K562 (cell line): ENCODE measurements at regions not wholly inside any gene's neighbourhood (a gene's known extent, or its start where the extent isn't known, plus 50 kb on each side); places are given as distances from the start of the nearest gene placed in this dataset.

ENCODE experiments used
- ATAC-seq: fragments of 200-7000 bp; cut with Tn5 transposase; 3 replicates; pipeline ENCODE4 v1.9.1; 2020; ENCODE audit warnings: moderate library complexity
- BruUV-seq: library from RNA; stranded (reverse); fragments of 400-500 nt; replicated peaks from 2 replicates; lab custom pipeline; 2021; lab: Mats Ljungman, UMichigan
- CTCF ChIA-PET: fragments of 300-600 bp; formaldehyde crosslinking; extraction: SDS; loops from one replicate; lab custom pipeline; 2021; ENCODE audit warnings: low intra/inter-chr PET ratio; lab: Yijun Ruan, JAX
- POLR2A ChIA-PET: fragments of 300-600, 350-650 bp; sonication (Branson Sonifier 250); formaldehyde crosslinking; extraction: SDS; loops from one replicate; lab custom pipeline; 2021; ENCODE audit warnings: antibody characterized with exemption, inconsistent platforms; lab: Yijun Ruan, JAX
- DNase-seq, 4 experiments: peaks; one replicate each; pipeline versions ENCODE4 v3.0.0 to v3.0.0-alpha.2; 2011 to 2018; ENCODE audit warnings: low spot score in 3 of 4, mixed read lengths in 3 of 4; ENCODE audit errors: extremely low read depth in 1 of 4
- FAIRE-seq: peaks from 2 replicates; lab custom pipeline; 2011; peaks lifted over from hg19 to GRCh38; lab: Jason Lieb, UNC
- H2AFZ ChIP-seq: 2 replicates; pipeline ENCODE4 v1.6.0; 2011; ENCODE audit warnings: low read depth, low read length, control low read depth, inconsistent platforms
- H3K27ac ChIP-seq: fragments of 200-600 bp; 3 replicates; pipeline ENCODE4 v1.8.0; 2011; ENCODE audit warnings: low read depth, mild to moderate bottlenecking, control low read depth, inconsistent platforms, low read length, moderate library complexity, mixed read lengths; ENCODE audit errors: extremely low read depth
- H3K27me3 ChIP-seq, 2 experiments: fragments of 300-600 bp in 1 of 2; 2 replicates in 1 of 2; 3 replicates in 1 of 2; pipeline versions ENCODE4 v1.6.0 to v1.8.0; 2011; ENCODE audit warnings: inconsistent platforms in 2 of 2, low read length in 2 of 2, mild to moderate bottlenecking in 1 of 2, mixed read lengths in 1 of 2, moderate library complexity in 1 of 2; ENCODE audit not compliant: control insufficient read depth in 2 of 2, insufficient read depth in 2 of 2
- H3K36me3 ChIP-seq: fragments of 300-600 bp; 3 replicates; pipeline ENCODE4 v1.8.0; 2011; ENCODE audit warnings: mild to moderate bottlenecking, low read length, inconsistent platforms; ENCODE audit not compliant: control insufficient read depth, insufficient read depth
- H3K4me1 ChIP-seq, 2 experiments: fragments of 200-600 bp in 1 of 2; replicated peaks in 1 of 2; 2 replicates in 1 of 2; 3 replicates in 1 of 2; pipeline versions ENCODE4 v1.5.1 to v1.8.0; 2011; ENCODE audit warnings: inconsistent platforms in 2 of 2, low read length in 2 of 2, mild to moderate bottlenecking in 1 of 2, mixed read lengths in 1 of 2, moderate library complexity in 1 of 2; ENCODE audit not compliant: control insufficient read depth in 2 of 2, insufficient read depth in 2 of 2
- H3K4me2 ChIP-seq: 2 replicates; pipeline ENCODE4 v1.6.1; 2011; ENCODE audit warnings: low read length, control low read depth, inconsistent platforms, mixed read lengths; ENCODE audit not compliant: insufficient read depth
- H3K4me3 ChIP-seq: fragments of 200-600 bp; sonication (generic), shearing (Covaris generic); 2 replicates; pipeline ENCODE4 v1.5.1; 2016; ENCODE audit warnings: control low read depth, inconsistent platforms
- H3K79me2 ChIP-seq: fragments of 200-600 bp; 3 replicates; pipeline ENCODE4 v1.8.0; 2011; ENCODE audit warnings: low read length, inconsistent platforms; ENCODE audit not compliant: control insufficient read depth, insufficient read depth
- H3K9ac ChIP-seq, 2 experiments: 2 replicates each; pipeline versions ENCODE4 v1.6.0 to v1.6.1; 2011; ENCODE audit warnings: low read depth in 2 of 2, low read length in 2 of 2, control low read depth in 1 of 2, inconsistent platforms in 1 of 2, mild to moderate bottlenecking in 1 of 2, mixed read lengths in 1 of 2; ENCODE audit not compliant: insufficient read depth in 1 of 2
- H3K9me1 ChIP-seq: one replicate; pipeline ENCODE4 v1.6.0; 2011; ENCODE audit warnings: inconsistent platforms, mild to moderate bottlenecking, low read length, moderate library complexity; ENCODE audit not compliant: control insufficient read depth, insufficient read depth
- H3K9me3 ChIP-seq: replicated peaks from 2 replicates; pipeline ENCODE4 v1.5.1; 2011; ENCODE audit warnings: low read depth, low read length, inconsistent platforms; ENCODE audit not compliant: control insufficient read depth, insufficient read depth
- H4K20me1 ChIP-seq: replicated peaks from 2 replicates; pipeline ENCODE4 v1.6.1; 2011; ENCODE audit warnings: low read length, inconsistent platforms, mixed read lengths; ENCODE audit not compliant: control insufficient read depth, insufficient read depth
- CBFB ChIP-seq: sonication (generic); formaldehyde crosslinking; IDR thresholded peaks from 2 replicates; pipeline ENCODE4 v1.4.0; 2020; ENCODE audit warnings: mild to moderate bottlenecking, missing genetic modification reagents
- EHMT2 ChIP-seq: fragments of 450-650 bp; IDR thresholded peaks from 2 replicates; pipeline ENCODE4 v1.6.1; 2018; ENCODE audit warnings: antibody characterized with exemption
- GABPA ChIP-seq: fragments of 200-800 bp; sonication (Bioruptor generic); conservative IDR thresholded peaks from 2 replicates; pipeline ENCODE4 v1.6.1; 2016; ENCODE audit warnings: low read depth, missing genetic modification characterization, missing compliant biosample characterization
- HES1 ChIP-seq: fragments of 450-650 bp; IDR thresholded peaks from 2 replicates; pipeline ENCODE4 v1.6.1; 2016; ENCODE audit warnings: low read depth, mild to moderate bottlenecking, moderate library complexity
- HNRNPK ChIP-seq: fragments of 200-400 bp; formaldehyde crosslinking; IDR thresholded peaks from one replicate; pipeline ENCODE4 v1.6.1; 2018; ENCODE audit warnings: mild to moderate bottlenecking, low read depth, low read length; ENCODE audit not compliant: poor library complexity, severe bottlenecking
- HOXB6 ChIP-seq: fragments of 250-450 bp; sonication (Bioruptor Pico); IDR thresholded peaks from 2 replicates; pipeline ENCODE4 v1.5.1; 2022; ENCODE audit warnings: mild to moderate bottlenecking, borderline replicate concordance
- MBD2 ChIP-seq: sonication (generic); IDR thresholded peaks from 2 replicates; pipeline ENCODE4 v1.6.1; 2016; ENCODE audit warnings: low read depth, borderline replicate concordance
- SIX5 ChIP-seq, 2 experiments: IDR thresholded peaks; 2 replicates each; pipeline ENCODE4 v1.6.1; 2011; ENCODE audit warnings: low read length in 2 of 2, borderline replicate concordance in 1 of 2, low read depth in 1 of 2, mild to moderate bottlenecking in 1 of 2, moderate library complexity in 1 of 2; ENCODE audit not compliant: insufficient read depth in 1 of 2
- SMARCB1 ChIP-seq: IDR thresholded peaks from 2 replicates; pipeline ENCODE4 v1.6.1; 2011; ENCODE audit warnings: improper control_type of control experiment, low read depth; ENCODE audit not compliant: insufficient read length
- SOX6 ChIP-seq: fragments of 450-650 bp; IDR thresholded peaks from 2 replicates; pipeline ENCODE4 v1.6.1; 2014; ENCODE audit warnings: mild to moderate bottlenecking
- SREBF2 ChIP-seq: sonication (generic); formaldehyde crosslinking; IDR thresholded peaks from 2 replicates; pipeline ENCODE4 v1.4.0; 2020; ENCODE audit warnings: mild to moderate bottlenecking, missing genetic modification reagents
- STAT6 ChIP-seq: sonication (generic); formaldehyde crosslinking; IDR thresholded peaks from 2 replicates; pipeline ENCODE4 v1.8.1; 2023; ENCODE audit warnings: mild to moderate bottlenecking, missing genetic modification reagents
- ZBTB8A ChIP-seq: fragments of 450-650 bp; IDR thresholded peaks from 2 replicates; pipeline ENCODE4 v1.6.1; 2018; ENCODE audit warnings: mild to moderate bottlenecking, moderate library complexity; ENCODE audit not compliant: partially characterized antibody
- ZKSCAN1 ChIP-seq: fragments of 150-350 bp; IDR thresholded peaks from 2 replicates; pipeline ENCODE4 v1.6.1; 2016; ENCODE audit warnings: low read depth, low read length
- ZNF24 ChIP-seq: fragments of 450-650 bp; IDR thresholded peaks from 2 replicates; pipeline ENCODE4 v1.6.1; 2016
- WGBS: fragments of 100-300 bp; shearing (Covaris generic); methylation state at CpG from one replicate; pipeline ENCODE4 v1.1.6; 2016; ENCODE audit warnings: low coverage, mixed read lengths; ENCODE audit not compliant: insufficient coverage; ENCODE audit errors: missing lambda C conversion rate; 5-methylcytosine and 5-hydroxymethylcytosine counted together
- in situ Hi-C: fragments of 300-500 bp; cut with MboI; formaldehyde crosslinking; loops from 4 replicates; pipeline ENCODE4 v1.15.0; 2018; ENCODE audit warnings: inconsistent platforms, mixed read lengths
- intact Hi-C: fragments of 100-400 bp; cut with micrococcal nuclease; formaldehyde crosslinking; loops from 2 replicates; pipeline ENCODE4 v1.14.2; 2022
- TF ChIP-seq, protein P1 (sequence below): sonication (generic); formaldehyde crosslinking; IDR thresholded peaks from 2 replicates; pipeline ENCODE4 v1.8.0; 2022; ENCODE audit warnings: mild to moderate bottlenecking, missing genetic modification reagents

DNA sequence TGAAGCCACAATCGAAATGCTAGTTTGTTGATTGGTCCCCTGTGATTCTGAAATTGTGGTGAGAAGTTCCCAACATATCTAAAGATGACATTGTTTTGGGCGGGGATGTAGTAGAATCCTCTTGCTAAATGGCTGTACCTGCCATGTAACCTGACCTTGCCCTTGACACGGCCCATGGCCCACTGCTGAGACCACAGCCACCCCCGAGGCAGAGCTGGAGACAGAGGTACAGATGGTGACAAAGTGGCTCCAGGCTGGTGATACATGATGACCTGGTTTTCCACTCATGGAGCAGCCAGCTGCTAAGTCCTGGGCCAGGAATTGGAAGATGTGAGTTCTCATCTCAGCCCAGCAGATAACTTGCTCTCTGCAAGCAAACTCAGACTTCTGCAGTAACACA, 226.5 kb downstream of the FOXD2 start:
- Histone ChIP-seq H2AFZ (no peak overlapping the region), H3K9me3 (no peaks in the 10 kb centered on the region), H3K27ac (no peak overlapping the region), H3K27me3 (peaks cover 4 to 25% of the 10 kb centered on the region in 2 experiments; a peak in 2 of 5 replicates), H3K4me1 (no peaks in the 10 kb centered on the region), H3K4me3 (no peak overlapping the region), H3K4me2 (no peak overlapping the region), H3K79me2 (no peaks in the 10 kb centered on the region), H4K20me1 (no peaks in the 10 kb centered on the region), H3K9me1 (no peaks in the 10 kb centered on the region), H3K36me3 (no peaks in the 10 kb centered on the region), H3K9ac (no peak overlapping the region)
- WGBS = 0% methylated on average over 4 of the region's 4 CpGs
- ATAC-seq (no peak), FAIRE-seq (no peak), DNase-seq (no peak)
- ChIA-PET POLR2A (interaction anchor here (0.9 kb wide), 1 partner anchor 13 kb away, joined by 3 read pairs; no protein-coding TSS in a partner anchor), CTCF (no interaction called here)
- in situ Hi-C loops (no loop called here), intact Hi-C loops (no loop called here)
- no TSS peak for BruUV-seq
- TF ChIP-seq MBD2 (no peak), CBFB (CRISPR knock-in tag) (no peak), SMARCB1 (no peak), HOXB6 (no peak), STAT6 (no peak), ZKSCAN1 (no peak), SOX6 (no peak), ZBTB8A (no peak), SREBF2 (no peak), GABPA (tag) (no peak), HNRNPK (no peak), SIX5 (IDR thresholded peaks at IDR 0.05; ENCODE audit: borderline replicate concordance in 1 of 2, insufficient read depth in 1 of 2, low read depth in 1 of 2, low read length in 2 of 2) (no peak), EHMT2 (no peak), HES1 (no peak), ZNF24 (no peak)
- TF ChIP-seq, protein P1, sequence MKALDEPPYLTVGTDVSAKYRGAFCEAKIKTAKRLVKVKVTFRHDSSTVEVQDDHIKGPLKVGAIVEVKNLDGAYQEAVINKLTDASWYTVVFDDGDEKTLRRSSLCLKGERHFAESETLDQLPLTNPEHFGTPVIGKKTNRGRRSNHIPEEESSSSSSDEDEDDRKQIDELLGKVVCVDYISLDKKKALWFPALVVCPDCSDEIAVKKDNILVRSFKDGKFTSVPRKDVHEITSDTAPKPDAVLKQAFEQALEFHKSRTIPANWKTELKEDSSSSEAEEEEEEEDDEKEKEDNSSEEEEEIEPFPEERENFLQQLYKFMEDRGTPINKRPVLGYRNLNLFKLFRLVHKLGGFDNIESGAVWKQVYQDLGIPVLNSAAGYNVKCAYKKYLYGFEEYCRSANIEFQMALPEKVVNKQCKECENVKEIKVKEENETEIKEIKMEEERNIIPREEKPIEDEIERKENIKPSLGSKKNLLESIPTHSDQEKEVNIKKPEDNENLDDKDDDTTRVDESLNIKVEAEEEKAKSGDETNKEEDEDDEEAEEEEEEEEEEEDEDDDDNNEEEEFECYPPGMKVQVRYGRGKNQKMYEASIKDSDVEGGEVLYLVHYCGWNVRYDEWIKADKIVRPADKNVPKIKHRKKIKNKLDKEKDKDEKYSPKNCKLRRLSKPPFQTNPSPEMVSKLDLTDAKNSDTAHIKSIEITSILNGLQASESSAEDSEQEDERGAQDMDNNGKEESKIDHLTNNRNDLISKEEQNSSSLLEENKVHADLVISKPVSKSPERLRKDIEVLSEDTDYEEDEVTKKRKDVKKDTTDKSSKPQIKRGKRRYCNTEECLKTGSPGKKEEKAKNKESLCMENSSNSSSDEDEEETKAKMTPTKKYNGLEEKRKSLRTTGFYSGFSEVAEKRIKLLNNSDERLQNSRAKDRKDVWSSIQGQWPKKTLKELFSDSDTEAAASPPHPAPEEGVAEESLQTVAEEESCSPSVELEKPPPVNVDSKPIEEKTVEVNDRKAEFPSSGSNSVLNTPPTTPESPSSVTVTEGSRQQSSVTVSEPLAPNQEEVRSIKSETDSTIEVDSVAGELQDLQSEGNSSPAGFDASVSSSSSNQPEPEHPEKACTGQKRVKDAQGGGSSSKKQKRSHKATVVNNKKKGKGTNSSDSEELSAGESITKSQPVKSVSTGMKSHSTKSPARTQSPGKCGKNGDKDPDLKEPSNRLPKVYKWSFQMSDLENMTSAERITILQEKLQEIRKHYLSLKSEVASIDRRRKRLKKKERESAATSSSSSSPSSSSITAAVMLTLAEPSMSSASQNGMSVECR = no peak
